ENCODE measurements at regions not wholly inside any gene's neighbourhood (a gene's known extent, or its start where the extent isn't known, plus 50 kb on each side); places are given as distances from the start of the nearest gene placed in this dataset.
A peak's percentile ranks its signal among the peaks of the same experiment; 100 is the strongest.
"Not testable (repeated sequence)": the region's sequence is repeated elsewhere in the genome, so short reads cannot be mapped to it uniquely, and the experiment has no call there.

DNA sequence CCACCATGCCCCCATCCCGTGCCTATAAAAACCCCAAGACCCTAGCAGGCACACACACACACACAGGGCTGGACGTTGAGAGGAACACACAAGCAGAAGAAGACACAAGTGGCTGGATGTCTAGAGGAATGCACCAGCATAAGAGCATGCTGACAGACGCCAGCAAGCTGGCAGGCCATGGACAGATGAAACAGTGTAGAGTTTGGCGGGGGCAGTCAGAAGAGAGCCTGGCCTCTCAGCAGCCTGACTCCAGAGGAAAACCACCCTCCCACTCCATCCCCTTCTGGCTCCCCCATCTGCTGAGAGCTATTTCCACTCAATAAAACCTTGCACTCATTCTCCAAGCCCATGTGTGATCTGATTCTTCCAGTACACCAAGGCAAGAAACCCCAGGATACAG lies 255.8 kb upstream of the FAM78B start:
- H3K27me3 ChIP-seq (replicated peaks; ENCODE audit: control insufficient read depth, insufficient read depth, low read length, poor library complexity, severe bottlenecking); H3K27ac ChIP-seq (ENCODE audit: insufficient read depth, low read length, poor library complexity, severe bottlenecking); H3K9me3 ChIP-seq (ENCODE audit: control insufficient read depth, low read length); H3K4me1 ChIP-seq (ENCODE audit: control insufficient read depth, insufficient read depth, low read length, poor library complexity, severe bottlenecking); H3K36me3 ChIP-seq (ENCODE audit: control insufficient read depth, insufficient read depth, low read length); H3K4me3 ChIP-seq (ENCODE audit: insufficient read depth, low read depth, low read length, poor library complexity, severe bottlenecking); DNase-seq: not testable (repeated sequence)

DNA sequence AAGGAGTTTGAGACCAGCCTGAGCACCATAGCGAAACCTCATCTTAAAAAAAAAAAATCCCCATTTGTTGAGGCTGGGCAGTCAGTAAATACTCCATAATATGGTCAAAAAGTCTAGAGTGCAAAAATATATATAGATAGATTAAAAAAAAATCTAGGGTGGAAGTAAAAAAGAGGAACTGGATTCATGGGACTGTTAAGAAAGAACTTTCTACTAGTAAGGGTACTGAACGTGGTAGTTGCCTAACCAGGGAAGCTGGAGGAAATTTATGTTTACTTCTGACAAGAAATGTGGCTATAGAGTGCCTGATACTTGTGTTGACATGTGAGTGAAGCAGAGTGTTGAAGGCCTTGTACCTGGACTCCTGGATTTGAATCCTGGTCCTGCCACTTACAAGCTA lies 265.9 kb upstream of the FAM78B start:
- Histone ChIP-seq H3K4me3 (ENCODE audit: insufficient read depth, low read depth, low read length, poor library complexity, severe bottlenecking) (no peak overlapping the region), H3K36me3 (ENCODE audit: control insufficient read depth, insufficient read depth, low read length) (no peaks in the 10 kb centered on the region), H3K27ac (ENCODE audit: insufficient read depth, low read length, poor library complexity, severe bottlenecking) (no peak overlapping the region), H3K4me1 (ENCODE audit: control insufficient read depth, insufficient read depth, low read length, poor library complexity, severe bottlenecking) (no peaks in the 10 kb centered on the region), H3K9me3 (ENCODE audit: control insufficient read depth, low read length) (no peaks in the 10 kb centered on the region), H3K27me3 (replicated peaks; ENCODE audit: control insufficient read depth, insufficient read depth, low read length, poor library complexity, severe bottlenecking) (no peaks in the 10 kb centered on the region)
- no peak for DNase-seq

DNA sequence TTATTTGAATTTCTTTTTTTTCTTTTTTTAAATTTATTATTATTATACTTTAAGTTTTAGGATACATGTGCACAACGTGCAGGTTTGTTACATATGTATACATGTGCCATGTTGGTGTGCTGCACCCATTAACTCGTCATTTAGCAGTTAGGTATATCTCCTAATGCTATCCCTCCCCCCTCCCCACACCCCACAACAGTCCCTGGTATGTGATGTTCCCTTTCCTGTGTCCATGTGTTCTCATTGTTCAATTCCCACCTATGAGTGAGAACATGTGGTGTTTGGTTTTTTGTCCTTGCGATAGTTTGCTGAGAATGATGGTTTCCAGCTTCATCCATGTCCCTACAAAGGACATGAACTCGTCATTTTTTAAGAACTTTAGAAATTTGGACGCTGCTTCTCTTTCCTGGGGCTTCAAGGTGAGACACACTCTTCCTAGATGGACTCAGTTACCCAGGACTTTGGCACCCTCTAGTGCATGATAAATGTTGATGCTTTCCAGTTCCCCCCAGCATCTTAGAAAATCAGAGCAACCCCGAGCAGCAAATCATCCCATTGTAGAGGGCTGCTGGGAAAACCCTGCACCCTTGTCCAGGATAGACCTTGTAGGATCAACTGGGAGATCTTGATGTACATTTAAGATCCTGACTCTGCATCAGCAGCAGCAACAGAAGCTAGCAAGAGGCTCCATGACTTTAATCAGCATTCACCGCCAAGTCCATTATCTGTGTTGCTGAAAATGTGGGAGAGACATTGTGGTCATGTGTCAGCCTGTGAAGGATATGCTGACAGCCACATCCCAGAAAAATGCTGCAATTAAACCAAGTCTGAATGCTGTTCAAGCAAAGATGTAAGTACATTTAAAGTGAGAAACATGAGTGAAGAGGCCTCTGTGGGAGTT lies 266.9 kb upstream of the FAM78B start:
- H3K36me3 ChIP-seq (ENCODE audit: control insufficient read depth, insufficient read depth, low read length); H3K4me3 ChIP-seq (ENCODE audit: insufficient read depth, low read depth, low read length, poor library complexity, severe bottlenecking); DNase-seq; H3K9me3 ChIP-seq (ENCODE audit: control insufficient read depth, low read length); H3K27ac ChIP-seq (ENCODE audit: insufficient read depth, low read length, poor library complexity, severe bottlenecking); H3K4me1 ChIP-seq (ENCODE audit: control insufficient read depth, insufficient read depth, low read length, poor library complexity, severe bottlenecking); H3K27me3 ChIP-seq (replicated peaks; ENCODE audit: control insufficient read depth, insufficient read depth, low read length, poor library complexity, severe bottlenecking): not testable (repeated sequence)

DNA sequence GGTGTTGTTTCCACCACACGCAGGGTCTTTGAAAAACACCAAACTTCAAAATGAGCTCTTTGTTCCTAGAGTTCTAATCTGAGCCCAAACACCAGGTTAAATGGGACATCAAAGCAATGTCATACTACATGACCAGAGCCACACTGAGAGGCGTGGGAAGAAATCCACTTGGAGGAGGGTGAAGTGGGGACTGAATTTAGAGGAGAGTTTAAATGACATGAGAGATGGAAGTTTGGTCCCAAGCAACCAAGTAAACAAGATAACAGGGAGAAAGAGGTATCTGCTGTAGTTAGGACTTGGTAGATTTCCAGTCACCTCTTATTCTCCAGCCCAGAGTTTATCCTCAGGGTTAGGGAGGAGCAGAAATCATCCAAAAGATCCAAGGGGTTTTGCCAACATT lies 290.9 kb upstream of the FAM78B start:
- no peaks in the 10 kb centered on the region for H3K9me3 ChIP-seq (ENCODE audit: control insufficient read depth, low read length)
- no peak for DNase-seq
- H3K27ac ChIP-seq (ENCODE audit: insufficient read depth, low read length, poor library complexity, severe bottlenecking) = no peak overlapping the region
- H3K4me1 ChIP-seq (ENCODE audit: control insufficient read depth, insufficient read depth, low read length, poor library complexity, severe bottlenecking) = no peaks in the 10 kb centered on the region
- no peaks in the 10 kb centered on the region for H3K36me3 ChIP-seq (ENCODE audit: control insufficient read depth, insufficient read depth, low read length)
- H3K4me3 ChIP-seq (ENCODE audit: insufficient read depth, low read depth, low read length, poor library complexity, severe bottlenecking) = no peak overlapping the region
- H3K27me3 ChIP-seq (replicated peaks; ENCODE audit: control insufficient read depth, insufficient read depth, low read length, poor library complexity, severe bottlenecking) = no peaks in the 10 kb centered on the region

DNA sequence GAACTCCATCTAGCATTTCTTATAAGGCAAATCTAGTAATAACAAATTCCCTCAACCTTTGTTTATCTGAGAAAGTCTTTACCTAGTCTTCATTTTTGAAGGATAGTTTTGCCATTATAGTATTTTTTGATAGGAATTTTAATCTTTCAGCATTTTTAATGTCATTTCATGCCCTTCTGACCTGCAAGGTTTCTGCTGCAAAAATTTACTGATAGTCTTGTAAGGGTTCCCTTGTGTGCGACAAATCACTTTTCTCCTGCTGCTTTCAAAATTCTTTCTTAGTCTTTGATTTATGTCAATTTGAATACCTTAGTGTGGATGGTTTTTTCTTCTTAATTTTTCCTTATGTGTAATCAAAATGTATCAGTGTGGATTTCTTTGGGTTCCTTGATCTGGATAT lies 297.5 kb upstream of the FAM78B start:
- Histone ChIP-seq H3K4me3 (ENCODE audit: insufficient read depth, low read depth, low read length, poor library complexity, severe bottlenecking) (no peak overlapping the region), H3K9me3 (ENCODE audit: control insufficient read depth, low read length) (no peaks in the 10 kb centered on the region), H3K27me3 (replicated peaks; ENCODE audit: control insufficient read depth, insufficient read depth, low read length, poor library complexity, severe bottlenecking) (no peaks in the 10 kb centered on the region)

DNA sequence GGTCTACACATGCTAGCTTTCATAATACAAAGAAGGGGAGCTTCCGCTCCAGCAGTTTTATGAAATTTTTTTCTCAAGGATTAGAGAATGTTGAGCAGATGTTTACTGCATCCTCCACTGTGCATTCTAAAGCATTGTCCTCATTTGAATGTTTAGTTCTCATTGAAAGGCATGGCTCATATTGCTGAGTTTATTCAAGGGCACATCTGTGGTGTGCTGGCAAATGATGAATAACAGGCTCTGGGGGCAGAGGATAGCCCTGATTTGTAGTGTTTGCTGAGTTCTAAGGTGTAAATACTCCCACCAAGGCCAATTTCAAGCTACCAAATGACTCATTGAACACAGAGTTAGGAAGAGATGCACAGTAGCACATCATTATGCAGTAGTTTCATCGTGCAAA lies 303.2 kb upstream of the FAM78B start:
- H3K4me3 ChIP-seq (ENCODE audit: insufficient read depth, low read depth, low read length, poor library complexity, severe bottlenecking) = no peak overlapping the region
- H3K36me3 ChIP-seq (ENCODE audit: control insufficient read depth, insufficient read depth, low read length) = no peaks in the 10 kb centered on the region
- H3K9me3 ChIP-seq (ENCODE audit: control insufficient read depth, low read length) = no peaks in the 10 kb centered on the region
- DNase-seq = no peak
- no peaks in the 10 kb centered on the region for H3K4me1 ChIP-seq (ENCODE audit: control insufficient read depth, insufficient read depth, low read length, poor library complexity, severe bottlenecking)
- no peak overlapping the region for H3K27ac ChIP-seq (ENCODE audit: insufficient read depth, low read length, poor library complexity, severe bottlenecking)
- H3K27me3 ChIP-seq (replicated peaks; ENCODE audit: control insufficient read depth, insufficient read depth, low read length, poor library complexity, severe bottlenecking) = peaks cover 5% of the 10 kb centered on the region

More for the DNA sequence above, 297.5 kb upstream of the FAM78B start:
- Histone ChIP-seq H3K27ac (ENCODE audit: insufficient read depth, low read length, poor library complexity, severe bottlenecking) (no peak overlapping the region), H3K36me3 (ENCODE audit: control insufficient read depth, insufficient read depth, low read length) (no peaks in the 10 kb centered on the region), H3K4me1 (ENCODE audit: control insufficient read depth, insufficient read depth, low read length, poor library complexity, severe bottlenecking) (no peaks in the 10 kb centered on the region)
- no peak for DNase-seq

DNA sequence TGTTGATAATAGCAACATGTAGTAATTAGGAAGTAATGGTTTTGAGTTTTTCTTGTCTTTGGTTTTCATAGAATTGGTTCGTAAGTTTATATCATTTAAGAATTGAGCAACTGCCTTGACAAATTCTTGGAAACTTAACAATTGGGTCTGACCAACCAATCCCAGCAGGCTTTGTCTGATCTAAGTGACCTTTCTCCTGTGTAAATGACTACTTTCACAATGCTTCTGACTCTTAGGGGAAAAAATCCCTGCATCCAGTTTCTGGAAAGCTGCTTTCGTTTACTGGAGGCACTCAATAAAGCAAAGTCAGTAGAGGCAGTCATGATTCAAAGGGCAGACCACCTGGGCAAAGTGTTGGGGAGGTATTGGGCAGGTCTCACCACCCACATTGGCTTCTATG lies 303.6 kb upstream of the FAM78B start:
- DNase-seq = no peak
- Histone ChIP-seq H3K4me3 (ENCODE audit: insufficient read depth, low read depth, low read length, poor library complexity, severe bottlenecking) (no peak overlapping the region), H3K36me3 (ENCODE audit: control insufficient read depth, insufficient read depth, low read length) (no peaks in the 10 kb centered on the region), H3K9me3 (ENCODE audit: control insufficient read depth, low read length) (no peaks in the 10 kb centered on the region), H3K4me1 (ENCODE audit: control insufficient read depth, insufficient read depth, low read length, poor library complexity, severe bottlenecking) (no peaks in the 10 kb centered on the region), H3K27me3 (replicated peaks; ENCODE audit: control insufficient read depth, insufficient read depth, low read length, poor library complexity, severe bottlenecking) (peaks cover 5% of the 10 kb centered on the region), H3K27ac (ENCODE audit: insufficient read depth, low read length, poor library complexity, severe bottlenecking) (no peak overlapping the region)

DNA sequence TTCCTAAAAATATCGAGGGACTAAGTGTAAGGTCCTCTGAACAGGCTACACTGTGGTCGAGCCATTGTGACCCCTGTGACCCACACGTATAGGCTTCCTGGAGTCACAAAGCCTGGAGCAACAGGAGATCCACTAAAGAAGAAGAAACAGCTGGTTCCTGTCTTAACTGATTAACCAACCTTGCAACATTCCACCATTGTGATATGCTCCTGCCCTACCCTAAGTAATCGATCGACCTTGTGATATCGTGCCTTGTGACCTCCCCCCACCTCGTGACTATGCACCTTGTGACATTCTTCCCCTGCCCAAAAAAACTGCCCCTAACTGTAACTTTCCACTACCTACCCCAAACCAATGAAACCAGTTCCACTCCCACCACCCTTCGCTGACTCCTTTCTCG lies 304.6 kb upstream of the FAM78B start:
- Histone ChIP-seq H3K27ac (ENCODE audit: insufficient read depth, low read length, poor library complexity, severe bottlenecking) (no peak overlapping the region), H3K4me3 (ENCODE audit: insufficient read depth, low read depth, low read length, poor library complexity, severe bottlenecking) (no peak overlapping the region), H3K9me3 (ENCODE audit: control insufficient read depth, low read length) (no peaks in the 10 kb centered on the region), H3K4me1 (ENCODE audit: control insufficient read depth, insufficient read depth, low read length, poor library complexity, severe bottlenecking) (no peaks in the 10 kb centered on the region), H3K36me3 (ENCODE audit: control insufficient read depth, insufficient read depth, low read length) (no peaks in the 10 kb centered on the region), H3K27me3 (replicated peaks; ENCODE audit: control insufficient read depth, insufficient read depth, low read length, poor library complexity, severe bottlenecking) (peaks cover 5% of the 10 kb centered on the region)
- DNase-seq = no peak

DNA sequence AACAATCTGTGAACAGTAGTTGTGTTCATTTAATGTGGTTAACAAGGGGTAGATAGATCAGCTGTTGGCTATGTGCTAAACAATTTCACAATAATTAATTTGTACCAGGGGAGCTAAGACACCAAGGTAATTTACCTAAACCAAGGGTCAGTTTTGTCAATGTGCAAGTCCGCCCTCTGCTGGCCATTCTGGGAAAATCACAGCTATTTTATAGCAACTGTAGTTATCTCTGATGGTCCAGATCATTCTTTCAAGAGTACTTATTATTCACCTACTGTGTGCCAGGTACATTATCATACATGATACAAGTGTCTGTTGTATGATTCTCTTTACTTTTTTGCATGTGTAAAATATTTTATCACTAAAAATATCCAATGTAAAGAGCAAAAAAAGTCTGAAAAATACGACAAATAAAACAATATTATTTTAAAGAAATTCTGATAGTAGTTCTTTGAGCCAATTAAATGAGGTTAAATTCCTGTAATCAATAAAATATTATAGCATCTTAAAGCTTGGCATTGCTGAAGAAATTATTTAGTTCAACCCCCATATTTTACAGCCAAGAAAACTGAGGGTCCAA lies 312.3 kb upstream of the FAM78B start:
- H3K27me3 ChIP-seq (replicated peaks; ENCODE audit: control insufficient read depth, insufficient read depth, low read length, poor library complexity, severe bottlenecking) = no peaks in the 10 kb centered on the region
- peak; percentile 2 to 41 (median 3) for DNase-seq
- no peak overlapping the region for H3K4me3 ChIP-seq (ENCODE audit: insufficient read depth, low read depth, low read length, poor library complexity, severe bottlenecking)
- no peaks in the 10 kb centered on the region for H3K4me1 ChIP-seq (ENCODE audit: control insufficient read depth, insufficient read depth, low read length, poor library complexity, severe bottlenecking)
- no peaks in the 10 kb centered on the region for H3K36me3 ChIP-seq (ENCODE audit: control insufficient read depth, insufficient read depth, low read length)
- no peaks in the 10 kb centered on the region for H3K9me3 ChIP-seq (ENCODE audit: control insufficient read depth, low read length)
- no peak overlapping the region for H3K27ac ChIP-seq (ENCODE audit: insufficient read depth, low read length, poor library complexity, severe bottlenecking)

DNA sequence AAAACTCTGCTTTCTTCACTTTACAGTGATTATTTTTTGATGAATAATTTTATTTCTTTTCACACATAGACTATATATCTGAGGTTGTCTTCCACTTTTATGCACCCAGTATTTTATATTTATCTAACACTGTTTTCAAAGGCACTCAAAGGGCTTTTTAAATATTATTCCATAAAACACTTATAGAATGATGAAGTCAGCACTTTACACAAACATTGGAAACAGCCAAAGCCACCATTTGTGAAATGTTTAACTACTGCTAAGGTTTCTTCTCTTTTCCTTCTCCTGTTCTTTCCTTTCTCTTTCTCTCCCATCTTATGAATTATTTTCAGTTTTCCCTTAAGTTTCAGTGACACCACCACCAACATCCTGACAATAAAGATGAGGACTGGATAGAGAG lies 317.7 kb upstream of the FAM78B start:
- Histone ChIP-seq H3K36me3 (ENCODE audit: control insufficient read depth, insufficient read depth, low read length) (no peaks in the 10 kb centered on the region), H3K27ac (ENCODE audit: insufficient read depth, low read length, poor library complexity, severe bottlenecking) (no peak overlapping the region), H3K27me3 (replicated peaks; ENCODE audit: control insufficient read depth, insufficient read depth, low read length, poor library complexity, severe bottlenecking) (no peaks in the 10 kb centered on the region), H3K4me3 (ENCODE audit: insufficient read depth, low read depth, low read length, poor library complexity, severe bottlenecking) (no peak overlapping the region), H3K9me3 (ENCODE audit: control insufficient read depth, low read length) (no peaks in the 10 kb centered on the region), H3K4me1 (ENCODE audit: control insufficient read depth, insufficient read depth, low read length, poor library complexity, severe bottlenecking) (peaks cover 11% of the 10 kb centered on the region)
- no peak for DNase-seq
